Keratinocyte (primary cell): ENCODE measurements at regions not wholly inside any gene's neighbourhood (a gene's known extent, or its start where the extent isn't known, plus 50 kb on each side); places are given as distances from the start of the nearest gene placed in this dataset.

Experiments used
- DNase-seq: peaks from one replicate; pipeline ENCODE4 v3.0.0-alpha.2; 2011; ENCODE audit warnings: low read depth, missing footprints, low spot score
- FAIRE-seq: peaks from 2 replicates; lab custom pipeline; 2011; peaks lifted over from hg19 to GRCh38; lab: Jason Lieb, UNC
- H2AFZ ChIP-seq: 2 replicates; pipeline ENCODE4 v1.6.0; 2012; ENCODE audit warnings: low read length, control low read depth, inconsistent platforms; ENCODE audit not compliant: control insufficient read depth
- H3K27ac ChIP-seq: 2 replicates; pipeline ENCODE4 v1.5.1; 2011; ENCODE audit warnings: low read length; ENCODE audit not compliant: control insufficient read depth, insufficient read depth
- H3K27me3 ChIP-seq: 3 replicates; pipeline ENCODE4 v1.6.0; 2011; ENCODE audit warnings: low read length; ENCODE audit not compliant: control insufficient read depth, insufficient read depth; ENCODE audit errors: extremely low read depth
- H3K36me3 ChIP-seq, 2 experiments: 2 replicates in 1 of 2; 3 replicates in 1 of 2; pipeline ENCODE4 v1.5.1; 2011; ENCODE audit warnings: low read length in 2 of 2, mild to moderate bottlenecking in 1 of 2; ENCODE audit not compliant: control insufficient read depth in 2 of 2, insufficient read depth in 2 of 2; ENCODE audit errors: extremely low read depth in 1 of 2
- H3K4me1 ChIP-seq: 3 replicates; pipeline ENCODE4 v1.5.1; 2011; ENCODE audit warnings: low read length; ENCODE audit not compliant: control insufficient read depth, insufficient read depth; ENCODE audit errors: extremely low read depth
- H3K4me2 ChIP-seq: 3 replicates; pipeline ENCODE4 v1.6.0; 2011; ENCODE audit warnings: low read depth, low read length; ENCODE audit not compliant: control insufficient read depth, insufficient read depth; ENCODE audit errors: extremely low read depth
- H3K4me3 ChIP-seq, 3 experiments: fragments of 200-600 bp in 1 of 3; sonication (generic) in 1 of 3; 2 replicates in 2 of 3; 3 replicates in 1 of 3; pipeline ENCODE4 v1.5.1; 2011 to 2016; ENCODE audit warnings: low read length in 3 of 3, mild to moderate bottlenecking in 3 of 3, control low read depth in 2 of 3, inconsistent platforms in 1 of 3, low read depth in 1 of 3, mixed read lengths in 1 of 3, mixed run types in 1 of 3, moderate library complexity in 1 of 3; ENCODE audit not compliant: control insufficient read depth in 2 of 3, insufficient read depth in 2 of 3; ENCODE audit errors: extremely low read depth in 1 of 3
- H3K79me2 ChIP-seq: 2 replicates; pipeline ENCODE4 v1.6.0; 2012; ENCODE audit warnings: low read length; ENCODE audit not compliant: control insufficient read depth, insufficient read depth
- H3K9ac ChIP-seq: 3 replicates; pipeline ENCODE4 v1.6.0; 2011; ENCODE audit warnings: low read length; ENCODE audit not compliant: control insufficient read depth, insufficient read depth; ENCODE audit errors: extremely low read depth
- H3K9me1 ChIP-seq: 3 replicates; pipeline ENCODE4 v1.6.0; 2011; ENCODE audit warnings: low read length; ENCODE audit not compliant: control insufficient read depth, insufficient read depth; ENCODE audit errors: extremely low read depth
- H3K9me3 ChIP-seq: 2 replicates; pipeline ENCODE4 v1.5.1; 2012; ENCODE audit warnings: low read depth, low read length; ENCODE audit not compliant: control insufficient read depth
- H4K20me1 ChIP-seq: 3 replicates; pipeline ENCODE4 v1.6.0; 2011; ENCODE audit warnings: low read length; ENCODE audit not compliant: control insufficient read depth, insufficient read depth; ENCODE audit errors: extremely low read depth
- CTCF ChIP-seq, 3 experiments: IDR thresholded peaks in 1 of 3; conservative IDR thresholded peaks in 1 of 3; optimal IDR thresholded peaks in 1 of 3; 2 replicates in 2 of 3; 3 replicates in 1 of 3; pipeline versions ENCODE3 to v1.5.1; 2011; ENCODE audit warnings: low read length in 3 of 3, mild to moderate bottlenecking in 3 of 3, moderate library complexity in 2 of 3, control low read depth in 1 of 3, inconsistent platforms in 1 of 3; ENCODE audit not compliant: insufficient read depth in 2 of 3; ENCODE audit errors: extremely low read depth in 1 of 3
- EZH2 ChIP-seq: IDR thresholded peaks from one replicate; pipeline ENCODE4 v1.6.1; 2012; ENCODE audit warnings: inconsistent platforms, mild to moderate bottlenecking, low read length, moderate library complexity
- dilution Hi-C: fragments of 300-500 bp; cut with MboI; formaldehyde crosslinking; loops from one replicate; pipeline ENCODE4 v1.7.0; 2020; ENCODE audit warnings: low sequenced_read_pairs; ENCODE audit not compliant: extremely low pct_ligation_motif_present

- DNase-seq = no peak
- Histone ChIP-seq H3K27me3 (no peaks in the 10 kb centered on the region), H3K9me1 (no peaks in the 10 kb centered on the region)
These were observed 368.0 kb downstream of the ALG10 start for GRCh38 chr12:34390171-34390841.

DNA sequence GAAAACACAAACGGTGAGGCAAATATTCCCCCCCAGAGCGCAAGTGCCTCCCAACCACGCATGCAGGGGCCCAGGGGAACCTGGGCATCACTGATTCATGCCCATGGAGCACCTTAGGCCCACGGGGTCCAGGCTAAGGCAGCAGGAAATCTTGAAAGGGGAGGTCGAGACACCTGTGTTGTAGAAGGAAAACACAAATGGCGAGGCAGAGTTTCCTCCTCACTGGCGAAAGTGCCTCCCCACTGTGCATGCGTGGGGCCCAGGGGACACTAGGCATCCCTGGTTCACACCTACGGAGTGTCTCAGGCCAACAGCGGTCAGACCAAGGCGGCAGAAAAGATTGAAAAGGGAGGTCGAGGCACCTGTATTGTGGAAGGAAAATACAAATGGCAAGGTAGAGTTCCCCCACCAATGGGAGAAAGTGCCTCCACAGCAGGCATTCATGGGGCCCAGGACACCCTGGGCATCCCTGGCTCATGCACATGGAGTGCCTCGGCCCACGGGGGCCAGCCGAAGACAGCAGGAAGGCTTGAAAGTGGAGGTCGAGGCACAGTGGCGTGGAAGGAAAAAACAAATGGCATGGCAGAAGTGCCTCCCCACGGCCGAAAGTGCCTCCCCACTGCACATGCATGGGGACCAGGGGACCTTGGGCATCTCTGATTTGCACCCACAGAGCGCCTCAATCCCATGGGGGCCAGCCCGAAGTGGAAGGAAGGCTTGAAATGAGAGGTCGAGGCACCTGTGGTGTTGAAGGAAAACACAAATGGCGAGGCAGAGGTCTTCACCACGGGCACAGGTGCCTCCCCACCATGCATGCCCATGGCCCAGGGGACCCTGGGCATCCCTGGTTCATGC, 368.8 kb downstream of the ALG10 start:
- DNase-seq (no peak), FAIRE-seq (no peak)
- dilution Hi-C loops = no loop called here
- no peak overlapping the region for H3K4me3 ChIP-seq
- no peaks in the 10 kb centered on the region for H3K79me2 ChIP-seq
- no peaks in the 10 kb centered on the region for H3K4me1 ChIP-seq
- TF ChIP-seq EZH2 = no peak
- TF ChIP-seq CTCF (optimal IDR thresholded peaks at IDR 0.05 in 1 of 3, IDR thresholded peaks at IDR 0.05 in 1 of 3, conservative IDR thresholded peaks at IDR 0.05 in 1 of 3; ENCODE audit: extremely low read depth in 1 of 3, insufficient read depth in 2 of 3, low read length in 3 of 3) = no peak
- no peak overlapping the region for H3K9ac ChIP-seq
- H3K36me3 ChIP-seq = no peaks in the 10 kb centered on the region
- H4K20me1 ChIP-seq = no peaks in the 10 kb centered on the region
- no peak overlapping the region for H2AFZ ChIP-seq
- H3K9me3 ChIP-seq = peaks cover 17% of the 10 kb centered on the region
- no peaks in the 10 kb centered on the region for H3K27me3 ChIP-seq
- no peak overlapping the region for H3K4me2 ChIP-seq
- H3K9me1 ChIP-seq = no peaks in the 10 kb centered on the region
- H3K27ac ChIP-seq = no peak overlapping the region

More at GRCh38 chr12:34390171-34390841, 368.0 kb downstream of the ALG10 start:
- dilution Hi-C loops = no loop called here
- Histone ChIP-seq H3K9ac (no peak overlapping the region), H3K4me2 (no peak overlapping the region), H3K79me2 (no peaks in the 10 kb centered on the region), H3K9me3 (peaks cover 15% of the 10 kb centered on the region), H3K36me3 (no peaks in the 10 kb centered on the region), H2AFZ (no peak overlapping the region), H3K27ac (no peak overlapping the region), H4K20me1 (no peaks in the 10 kb centered on the region), H3K4me1 (no peaks in the 10 kb centered on the region), H3K4me3 (no peak overlapping the region)
- no peak for TF ChIP-seq EZH2
- no peak for TF ChIP-seq CTCF (optimal IDR thresholded peaks at IDR 0.05 in 1 of 3, IDR thresholded peaks at IDR 0.05 in 1 of 3, conservative IDR thresholded peaks at IDR 0.05 in 1 of 3; ENCODE audit: extremely low read depth in 1 of 3, insufficient read depth in 2 of 3, low read length in 3 of 3)
- FAIRE-seq = no peak
